ENCODE measurements at regions not wholly inside any gene's neighbourhood (a gene's known extent, or its start where the extent isn't known, plus 50 kb on each side); places are given as distances from the start of the nearest gene placed in this dataset.

DNA sequence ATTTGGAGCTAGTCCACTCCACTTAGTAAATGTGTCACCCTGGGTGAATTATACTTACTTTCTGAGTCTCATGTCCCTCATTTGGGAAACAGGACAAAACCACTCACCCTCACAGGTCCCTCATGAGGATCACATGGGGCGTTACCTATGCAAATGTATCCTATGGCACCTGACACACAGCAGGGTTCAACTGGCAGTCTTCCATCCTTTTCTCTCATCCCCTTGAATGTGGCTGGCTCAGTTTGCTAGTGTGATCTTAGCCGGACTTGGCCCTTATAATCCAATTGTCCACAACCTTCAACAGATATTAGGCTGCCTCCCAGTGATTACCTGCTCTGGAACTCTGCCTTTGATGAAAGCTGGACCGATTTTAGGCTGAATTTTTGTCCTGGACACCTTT is 308.8 kb downstream of the MAP2K6 start:
- DNase-seq: no peak

DNA sequence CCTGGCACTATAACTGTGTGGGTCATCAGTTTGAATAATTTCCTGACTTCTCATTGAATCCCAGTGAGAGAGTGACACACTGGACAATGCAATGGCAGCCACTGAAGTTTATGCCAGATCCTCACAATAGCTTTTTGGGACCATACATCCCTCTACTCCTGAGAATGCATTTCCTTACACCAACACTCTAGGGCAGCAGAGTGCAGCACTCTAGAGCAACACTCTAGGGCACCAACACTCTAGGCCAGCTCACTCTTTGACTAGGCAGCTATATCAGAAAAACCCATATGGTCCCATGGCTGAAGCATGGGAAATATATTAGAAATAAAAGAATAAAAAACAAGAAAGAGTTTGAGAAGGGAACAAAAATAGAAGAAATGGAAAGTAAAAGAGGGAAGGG is 309.2 kb downstream of the MAP2K6 start:
- no peak for DNase-seq

DNA sequence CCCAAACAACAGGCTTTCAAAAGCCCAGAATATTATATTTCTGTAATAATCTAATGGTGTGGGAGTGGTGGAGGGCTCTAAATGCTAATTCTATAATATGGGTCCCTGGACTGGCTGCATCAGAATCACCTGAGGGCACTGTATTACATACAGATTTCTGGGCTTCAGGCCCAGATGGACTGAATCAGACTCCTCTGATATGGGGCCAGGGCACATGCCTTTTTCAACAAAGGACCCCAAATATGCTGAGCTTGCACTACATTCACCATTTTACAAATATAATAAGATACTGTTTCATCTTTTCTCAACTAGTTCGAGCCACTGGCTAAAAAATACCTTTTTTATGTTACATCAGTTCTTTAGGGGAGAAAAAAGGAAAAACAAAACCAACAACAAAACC is 309.7 kb downstream of the MAP2K6 start:
- DNase-seq: no peak

DNA sequence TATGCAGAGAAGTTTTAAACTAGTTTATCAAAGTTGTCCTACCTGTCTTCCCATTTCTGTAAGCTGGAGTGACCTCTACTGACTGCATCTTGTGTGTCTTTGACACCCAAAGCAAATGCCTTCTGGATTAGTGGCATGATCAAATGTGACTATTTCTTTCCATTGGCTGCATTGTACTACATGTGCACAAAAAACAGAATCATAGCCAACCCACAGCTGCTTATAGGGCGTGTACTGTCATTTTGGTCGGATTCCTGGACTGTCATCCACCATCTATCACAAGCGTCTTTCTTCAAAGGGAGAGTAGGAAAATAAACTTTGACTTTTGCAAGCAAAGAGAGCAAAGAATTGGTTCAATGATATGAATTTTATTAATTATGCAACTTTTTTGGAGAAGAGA is 310.6 kb downstream of the MAP2K6 start:
- no peak for DNase-seq

DNA sequence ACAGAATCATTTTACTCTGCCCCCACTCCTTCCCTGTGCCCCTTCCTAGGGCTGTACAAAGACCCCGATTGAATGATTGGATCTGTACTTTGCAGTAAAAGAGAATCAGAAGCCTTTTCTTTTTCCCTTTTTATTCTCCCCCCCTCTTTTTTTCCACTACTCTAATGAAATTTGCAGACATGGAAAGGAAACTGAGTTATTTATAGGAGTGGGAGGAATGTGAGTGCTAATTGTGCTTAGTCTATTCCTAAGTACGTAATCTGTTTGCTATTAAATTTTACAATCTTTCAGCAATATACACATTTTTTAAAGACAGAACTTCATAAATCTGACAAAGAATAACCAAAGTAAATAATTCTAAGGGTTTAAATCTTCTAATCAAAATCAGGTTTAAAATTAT is 314.3 kb downstream of the MAP2K6 start:
- DNase-seq: no peak

DNA sequence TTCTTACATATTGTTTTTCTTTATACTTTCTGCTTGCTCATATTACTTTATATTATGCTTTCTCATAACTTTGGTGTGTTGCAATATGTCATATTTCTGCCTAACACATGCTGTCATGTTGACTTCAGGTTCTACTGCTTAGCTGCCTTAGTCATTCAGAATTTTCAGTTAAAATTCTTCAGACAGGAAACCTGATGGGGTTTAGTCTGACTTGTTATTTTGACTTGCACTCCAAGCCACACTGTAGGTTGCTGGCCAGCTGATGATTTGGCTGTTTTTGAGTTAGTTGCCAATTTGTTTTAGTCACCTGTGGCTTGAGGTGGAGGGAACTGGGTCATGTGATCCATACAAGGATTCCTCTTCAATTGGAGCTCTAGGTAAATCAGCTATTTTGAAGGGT is 315.4 kb downstream of the MAP2K6 start:
- DNase-seq: no peak

DNA sequence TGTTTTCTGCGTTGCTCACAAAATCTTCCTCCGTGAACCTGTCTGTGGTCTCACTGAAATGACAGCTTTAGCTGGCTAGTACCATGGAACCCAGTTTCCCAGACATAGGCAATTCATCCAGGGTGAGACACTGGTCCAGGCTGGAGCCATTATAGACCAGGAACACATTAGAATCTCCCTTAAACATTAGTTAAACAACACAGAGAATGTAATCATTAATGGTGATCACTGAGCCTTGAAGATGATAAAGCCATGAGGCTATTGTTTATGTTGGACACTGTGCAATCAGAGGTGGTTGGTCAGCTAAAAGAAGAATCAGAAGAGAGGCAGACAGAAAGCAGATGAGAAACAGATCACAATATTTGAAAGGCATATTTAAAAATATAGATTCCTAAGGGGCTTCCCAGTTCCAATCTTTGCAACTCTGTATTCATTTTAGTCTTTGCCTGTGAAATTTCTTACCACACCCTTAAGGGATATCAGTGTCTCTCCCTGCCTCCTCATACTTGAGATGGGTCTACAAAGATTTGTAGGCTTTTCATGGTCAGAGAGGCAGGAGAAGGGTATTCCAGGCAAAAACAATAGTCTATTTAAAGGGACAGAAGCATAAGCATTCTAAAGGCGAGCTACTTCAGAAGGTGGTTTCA is 317.9 kb downstream of the MAP2K6 start:
- DNase-seq: no peak

DNA sequence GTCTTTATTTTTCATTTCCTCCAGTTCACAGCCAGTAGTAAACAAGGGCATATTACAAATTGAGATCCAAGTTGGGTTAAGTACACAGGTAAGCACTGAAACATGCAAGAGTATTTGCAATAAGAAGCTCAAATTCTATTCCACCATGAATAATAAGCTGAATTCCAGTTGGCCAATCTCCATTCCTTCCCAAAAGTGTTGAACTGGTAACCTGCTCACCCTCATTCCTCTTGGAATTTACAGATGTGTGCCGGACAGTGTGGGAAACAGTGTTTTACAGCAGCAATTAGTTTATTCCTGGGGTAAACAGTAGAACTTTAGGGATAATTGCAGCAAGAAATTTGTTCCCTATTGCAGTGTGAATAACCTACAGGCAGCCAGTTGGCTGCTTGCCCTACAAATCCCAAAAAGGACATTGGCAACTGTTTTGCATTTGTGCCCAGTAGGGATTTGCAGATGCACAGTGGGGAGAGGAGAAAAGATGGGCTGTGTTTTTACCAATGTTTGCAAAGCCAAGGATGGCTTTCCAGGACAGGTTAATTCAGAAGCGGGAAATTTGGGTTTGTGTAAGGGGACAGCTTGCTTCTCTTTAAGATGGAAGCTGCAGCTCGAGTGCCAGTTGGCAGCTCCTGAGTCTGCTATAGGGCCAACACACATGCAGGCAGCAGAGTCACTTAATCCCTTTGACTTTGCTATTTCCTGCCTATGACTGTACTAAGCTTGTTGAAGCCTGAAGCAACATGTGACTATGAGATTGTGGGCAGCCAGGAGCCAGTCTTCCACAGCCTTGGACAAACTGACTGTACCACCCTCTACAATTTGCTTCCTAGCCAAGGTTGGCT is 318.9 kb downstream of the MAP2K6 start:
- no peak for DNase-seq

DNA sequence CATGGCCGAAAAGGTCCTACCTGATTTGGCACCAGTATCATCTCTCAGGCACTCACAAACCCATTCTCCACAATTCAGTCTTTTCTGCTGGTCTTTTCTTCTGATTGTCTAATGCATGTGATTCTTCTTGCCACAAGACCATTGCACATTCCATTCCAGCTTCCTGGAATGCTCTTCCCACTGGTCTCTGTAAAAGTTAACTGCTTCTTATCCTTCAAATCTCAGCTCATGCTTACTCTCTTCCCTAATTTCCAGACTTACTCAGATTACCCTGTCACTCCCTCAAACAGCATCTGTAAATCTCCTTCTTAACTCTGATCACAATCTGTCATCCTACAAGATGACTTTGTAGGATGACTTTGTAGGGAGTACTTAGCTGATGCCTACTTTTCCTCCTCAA is 320.2 kb downstream of the MAP2K6 start:
- DNase-seq: no peak

DNA sequence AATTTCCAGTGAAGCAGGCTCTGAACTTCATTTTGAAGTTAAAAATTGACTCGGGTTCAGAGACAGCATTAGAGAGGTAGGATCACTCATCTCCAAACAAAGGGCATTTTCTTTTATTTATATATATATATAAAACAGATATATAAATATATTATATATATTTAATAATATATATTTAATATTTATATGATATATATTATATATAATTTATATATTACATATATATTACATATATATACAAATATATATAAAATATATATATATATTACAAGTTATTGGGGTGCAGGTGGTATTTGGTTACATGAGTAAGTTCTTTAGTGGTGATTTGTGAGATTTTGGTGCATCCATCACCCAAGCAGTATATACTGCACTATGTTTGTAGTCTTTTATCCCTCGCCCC is 320.8 kb downstream of the MAP2K6 start:
- no peak for DNase-seq

DNA sequence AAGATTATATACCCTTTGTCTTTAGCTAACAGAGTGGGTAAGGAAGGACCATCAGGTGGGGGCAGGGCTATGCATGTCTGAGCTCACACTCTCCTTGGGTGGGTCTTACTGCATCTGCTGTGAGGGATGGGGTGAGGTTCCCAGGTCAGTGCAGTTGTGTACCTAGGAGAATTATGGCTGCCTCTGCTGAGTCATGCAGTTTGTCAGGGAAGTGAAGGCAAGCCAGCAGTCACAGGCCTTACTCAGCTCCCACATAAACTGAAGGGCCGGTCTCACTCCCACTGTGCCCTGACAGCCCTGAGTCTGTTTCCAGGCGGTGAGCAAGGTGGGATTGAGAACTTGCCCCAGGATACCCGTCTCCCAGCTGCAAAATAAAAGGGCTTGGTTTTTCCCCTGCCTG is 328.6 kb downstream of the MAP2K6 start:
- DNase-seq: no peak

DNA sequence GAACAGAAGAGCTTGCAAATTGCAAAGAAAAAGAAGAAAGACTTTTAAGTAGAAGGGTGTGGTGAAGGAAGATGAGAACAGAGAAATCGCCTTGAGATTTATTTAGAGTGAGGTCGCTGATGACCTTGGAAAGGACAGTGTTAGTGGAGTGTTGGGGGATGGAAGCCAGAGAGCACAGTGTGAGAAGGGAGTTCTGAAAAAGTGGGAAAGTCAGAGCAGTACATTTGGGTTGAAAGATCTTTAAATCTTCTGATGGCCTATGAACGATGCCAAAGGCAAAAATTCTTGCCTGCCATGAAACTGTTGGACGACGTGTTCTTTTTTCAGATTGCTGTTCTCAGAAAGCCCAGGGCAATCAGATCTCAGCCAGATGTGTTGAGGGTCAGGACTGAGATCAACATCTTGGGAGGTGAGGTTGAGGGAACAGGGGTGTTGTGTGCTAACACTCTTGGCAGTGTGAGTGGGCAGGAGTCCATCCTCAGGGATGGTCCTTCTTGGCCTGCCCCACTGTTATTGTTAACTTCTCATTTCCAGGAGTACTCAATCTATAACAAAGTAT is 330.1 kb downstream of the MAP2K6 start:
- no peak for DNase-seq

DNA sequence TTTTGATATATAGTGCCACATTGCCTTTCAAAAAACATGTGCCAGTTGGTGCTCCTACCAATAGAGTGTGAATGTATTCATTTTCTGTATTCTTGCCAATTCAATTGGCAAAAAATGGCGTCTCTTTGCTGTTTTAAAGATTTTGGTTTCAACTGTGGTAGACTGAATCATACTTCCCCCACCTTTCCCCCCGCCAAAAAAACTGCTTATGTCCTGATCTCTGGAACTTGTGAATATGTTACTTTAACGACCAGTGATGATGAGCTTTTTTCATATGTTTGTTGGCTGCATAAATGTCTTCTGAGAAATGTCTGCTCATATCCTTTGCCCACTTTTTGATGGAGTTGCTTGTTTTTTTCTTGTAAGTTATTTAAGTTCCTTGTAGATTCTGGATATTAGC is 325.1 kb upstream of the KCNJ16 start:
- DNase-seq: no peak

DNA sequence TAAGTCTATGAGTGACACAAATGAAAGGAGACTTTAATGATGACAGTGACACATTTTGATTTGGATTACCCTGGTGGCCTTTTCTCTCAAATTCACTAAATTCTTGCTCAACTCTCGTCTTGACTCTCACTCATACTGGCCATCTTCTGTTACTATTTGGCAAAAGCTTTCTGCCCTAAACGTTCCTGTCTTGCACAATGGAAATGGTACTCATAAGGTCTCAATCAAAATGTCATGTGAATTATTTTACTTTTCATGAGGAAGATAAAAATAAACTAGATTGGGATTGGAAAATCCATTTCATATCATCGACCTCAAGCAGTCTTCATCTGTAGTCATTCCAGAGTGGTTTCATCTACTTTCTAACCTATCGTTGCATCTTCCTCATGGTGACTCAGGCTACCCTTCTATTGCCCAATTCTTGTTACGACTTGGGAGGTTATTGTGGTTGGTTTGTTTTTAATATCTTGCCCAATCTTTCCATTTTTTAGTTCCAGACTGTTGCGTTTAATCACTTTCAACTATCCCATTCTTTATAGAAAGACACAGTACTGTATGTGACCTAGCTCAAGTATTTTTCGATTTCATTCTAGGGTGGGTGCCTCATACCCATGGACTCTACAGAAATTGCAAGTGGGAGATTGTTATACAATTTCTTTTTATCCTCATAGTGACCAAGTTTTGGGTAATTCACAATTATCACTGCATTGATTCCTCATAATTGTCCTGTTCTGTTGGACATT is 317.2 kb upstream of the KCNJ16 start:
- no peak for DNase-seq

DNA sequence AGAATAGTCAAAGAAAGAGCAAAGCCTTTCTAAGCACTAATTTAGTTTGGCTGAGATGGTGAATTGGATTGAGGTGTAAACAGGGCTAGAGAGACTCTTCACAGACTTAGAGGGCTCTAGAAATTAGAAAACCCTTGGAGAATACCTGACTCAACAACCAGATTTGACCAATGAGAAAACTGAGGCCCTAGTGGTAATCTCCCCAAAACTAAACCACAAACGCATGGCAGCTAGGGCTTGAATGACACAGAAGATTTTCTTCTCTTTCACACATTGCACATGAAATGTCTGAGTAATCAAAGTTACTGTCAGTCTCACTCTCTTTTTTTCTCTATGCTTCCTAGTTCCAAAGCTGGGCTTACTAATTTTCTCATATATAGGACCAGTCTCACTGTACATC is 314.5 kb upstream of the KCNJ16 start:
- no peak for DNase-seq

DNA sequence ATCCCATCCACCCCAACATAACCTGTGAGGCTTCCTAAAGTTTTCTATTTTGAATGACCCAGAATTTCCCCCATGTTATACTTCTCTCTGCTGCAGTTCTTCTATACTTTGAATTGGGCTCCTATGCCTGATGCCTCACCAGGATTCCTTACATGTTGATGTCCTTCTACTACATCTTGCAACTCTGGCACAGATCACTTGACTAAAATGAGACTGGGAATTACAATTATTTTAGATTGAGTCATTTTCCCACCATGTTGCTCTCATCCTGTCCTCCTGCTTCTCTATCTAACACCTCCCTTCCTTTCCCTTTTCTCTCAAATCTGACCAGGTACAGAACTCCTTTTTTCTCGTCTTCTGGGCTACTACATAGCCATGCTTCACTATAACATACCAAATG is 314.0 kb upstream of the KCNJ16 start:
- no peak for DNase-seq

DNA sequence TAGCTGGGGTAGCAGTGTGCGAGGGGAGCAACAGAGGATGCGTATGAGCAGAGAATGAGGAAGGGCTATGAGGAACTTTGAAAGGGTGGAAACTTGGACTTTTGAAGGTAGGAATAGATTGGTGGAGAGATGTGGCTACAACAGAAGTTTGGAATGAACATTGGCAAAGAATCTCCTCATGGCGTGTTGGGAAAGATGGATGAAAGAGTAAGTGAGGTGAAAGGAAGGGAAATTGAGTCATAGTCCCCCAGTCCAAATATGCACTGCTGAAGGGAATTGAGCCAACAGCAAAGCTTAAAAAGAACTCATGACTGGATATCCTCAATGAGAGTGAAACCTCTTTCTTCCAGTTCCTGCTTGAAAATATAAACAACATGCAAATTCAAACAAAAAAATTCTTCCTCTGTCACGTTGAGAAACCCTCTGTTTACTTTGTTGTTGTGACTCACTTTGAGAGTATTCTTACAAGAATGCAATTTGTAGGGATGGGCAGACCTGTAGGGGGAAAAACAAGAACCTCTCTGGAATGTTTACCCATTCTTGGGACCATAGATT is 313.2 kb upstream of the KCNJ16 start:
- DNase-seq: no peak

DNA sequence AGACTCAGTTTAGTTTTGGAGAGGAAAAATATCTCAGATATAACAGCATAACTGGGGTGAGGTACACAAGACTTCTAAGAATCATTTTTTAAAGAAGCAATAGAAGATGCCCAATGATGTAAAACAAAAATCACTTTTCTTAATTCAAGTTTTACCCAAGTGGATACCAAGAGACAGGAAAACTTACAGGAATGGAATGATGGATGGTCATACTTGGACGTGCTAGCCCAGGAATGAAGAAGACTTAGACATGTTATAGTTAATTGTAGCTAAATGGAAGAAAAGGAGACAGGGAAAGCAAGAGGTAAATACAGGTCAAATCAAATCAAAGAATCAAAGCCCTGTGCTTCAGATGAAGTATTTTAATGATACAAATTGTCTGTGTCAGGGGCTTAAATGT is 312.7 kb upstream of the KCNJ16 start:
- no peak for DNase-seq

DNA sequence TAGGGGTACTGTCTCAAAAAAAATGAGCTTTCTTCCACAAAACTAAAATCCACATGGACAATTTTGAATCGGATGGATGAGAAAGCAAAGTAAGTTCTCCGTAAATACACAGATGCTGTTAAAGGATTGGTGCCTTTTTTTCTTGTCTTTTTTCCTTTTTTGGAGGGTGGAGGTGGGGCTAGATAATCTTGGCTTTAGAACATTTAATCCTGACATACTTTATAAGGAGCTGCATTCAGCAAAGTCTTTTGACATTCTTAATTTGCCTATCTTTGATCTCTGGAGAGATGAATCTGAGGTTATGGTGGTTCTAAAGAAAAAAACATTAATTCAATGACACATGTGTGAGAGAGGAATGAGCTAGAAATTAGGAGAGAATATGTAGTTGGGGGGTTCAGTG is 312.3 kb upstream of the KCNJ16 start:
- no peak for DNase-seq

DNA sequence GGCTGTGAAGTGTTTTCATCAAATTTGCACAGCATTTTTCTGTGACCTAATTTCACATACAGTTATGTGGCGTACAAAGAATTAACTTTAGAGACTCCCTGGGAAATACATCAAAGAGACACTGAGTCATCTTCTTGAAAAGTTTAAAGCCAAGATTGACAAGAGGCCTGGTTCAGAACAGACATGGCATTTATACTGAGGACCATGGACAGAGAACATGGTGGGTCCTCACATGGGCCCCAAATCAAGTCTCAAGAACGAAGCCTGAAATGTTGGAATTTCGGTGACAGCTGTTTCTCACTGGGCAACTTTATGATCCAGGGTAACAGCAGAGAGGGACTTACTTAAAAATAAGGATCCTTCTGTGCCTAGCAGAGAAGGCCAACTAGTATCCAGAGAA is 311.5 kb upstream of the KCNJ16 start:
- no peak for DNase-seq

DNA sequence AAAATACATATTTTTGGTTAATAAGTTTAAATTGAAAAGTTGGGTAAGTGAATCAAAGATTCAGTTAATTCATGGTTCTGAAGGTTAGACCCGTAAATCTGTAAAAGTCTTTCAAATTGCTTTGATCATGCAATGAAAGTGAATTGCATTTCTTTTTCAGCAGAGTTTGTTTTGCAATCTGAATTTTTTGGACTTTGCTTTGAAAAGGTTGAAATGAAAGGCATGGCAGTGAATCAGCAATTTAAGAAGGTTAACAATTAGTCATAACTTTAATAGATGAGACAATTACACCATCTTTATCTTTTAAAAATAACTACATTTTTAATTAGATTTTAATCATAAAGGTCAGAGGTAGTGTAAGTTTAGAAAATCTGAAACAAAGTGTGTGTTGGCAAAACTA is 310.9 kb upstream of the KCNJ16 start:
- no peak for DNase-seq

DNA sequence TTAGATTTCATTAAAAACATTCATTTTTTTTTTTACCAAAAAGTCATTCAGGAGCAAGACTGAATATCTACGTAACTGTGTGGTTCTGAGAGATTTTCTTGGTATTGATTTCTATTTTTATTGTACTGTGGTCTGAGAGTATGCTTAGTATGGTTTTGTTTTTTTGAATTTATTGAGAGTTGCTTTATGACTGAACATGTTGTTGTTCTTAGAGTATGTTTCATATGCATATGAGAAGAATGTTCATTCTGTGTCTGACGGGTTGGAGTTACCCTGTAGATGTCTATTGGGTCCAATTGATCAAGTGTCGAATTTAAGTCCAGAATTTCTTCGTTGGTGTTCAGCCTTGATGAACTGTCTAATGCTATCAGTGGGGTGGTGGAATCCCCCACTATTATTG is 306.0 kb upstream of the KCNJ16 start:
- DNase-seq: no peak

DNA sequence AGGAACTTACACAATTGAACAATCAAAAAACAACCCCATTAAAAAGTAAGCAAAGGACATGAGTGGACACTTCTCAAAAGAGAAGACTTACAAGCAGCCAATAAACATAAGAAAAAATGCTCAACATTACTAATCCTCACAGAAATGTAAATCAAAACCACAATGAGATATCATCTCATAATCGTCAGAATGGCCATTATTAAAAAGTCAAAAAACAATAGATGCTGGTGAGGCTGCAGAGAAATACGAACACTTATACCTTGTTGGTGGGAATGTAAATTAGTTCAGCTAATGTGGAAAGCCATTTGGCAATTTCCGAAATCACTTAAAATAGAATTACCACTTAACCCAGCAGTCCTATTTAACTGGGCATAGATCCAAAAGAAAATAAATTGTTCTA is 301.9 kb upstream of the KCNJ16 start:
- no peak for DNase-seq

Data from CD4-positive, alpha-beta T cell treated with Interleukin-10 for 1 hour (primary cell).